ELF-1 (cell line): ENCODE measurements at regions not wholly inside any gene's neighbourhood (a gene's known extent, or its start where the extent isn't known, plus 50 kb on each side); places are given as distances from the start of the nearest gene placed in this dataset.
"Not testable (repeated sequence)": the region's sequence is repeated elsewhere in the genome, so short reads cannot be mapped to it uniquely, and the experiment has no call there.

ENCODE experiments used
- DNase-seq: peaks from one replicate; pipeline ENCODE4 v3.0.0-alpha.2; 2016; ENCODE audit warnings: low read depth, low spot score

GRCh38 chr10:28896791-28897409, 219.6 kb downstream of the BAMBI start:
- not testable (repeated sequence) for DNase-seq

DNA sequence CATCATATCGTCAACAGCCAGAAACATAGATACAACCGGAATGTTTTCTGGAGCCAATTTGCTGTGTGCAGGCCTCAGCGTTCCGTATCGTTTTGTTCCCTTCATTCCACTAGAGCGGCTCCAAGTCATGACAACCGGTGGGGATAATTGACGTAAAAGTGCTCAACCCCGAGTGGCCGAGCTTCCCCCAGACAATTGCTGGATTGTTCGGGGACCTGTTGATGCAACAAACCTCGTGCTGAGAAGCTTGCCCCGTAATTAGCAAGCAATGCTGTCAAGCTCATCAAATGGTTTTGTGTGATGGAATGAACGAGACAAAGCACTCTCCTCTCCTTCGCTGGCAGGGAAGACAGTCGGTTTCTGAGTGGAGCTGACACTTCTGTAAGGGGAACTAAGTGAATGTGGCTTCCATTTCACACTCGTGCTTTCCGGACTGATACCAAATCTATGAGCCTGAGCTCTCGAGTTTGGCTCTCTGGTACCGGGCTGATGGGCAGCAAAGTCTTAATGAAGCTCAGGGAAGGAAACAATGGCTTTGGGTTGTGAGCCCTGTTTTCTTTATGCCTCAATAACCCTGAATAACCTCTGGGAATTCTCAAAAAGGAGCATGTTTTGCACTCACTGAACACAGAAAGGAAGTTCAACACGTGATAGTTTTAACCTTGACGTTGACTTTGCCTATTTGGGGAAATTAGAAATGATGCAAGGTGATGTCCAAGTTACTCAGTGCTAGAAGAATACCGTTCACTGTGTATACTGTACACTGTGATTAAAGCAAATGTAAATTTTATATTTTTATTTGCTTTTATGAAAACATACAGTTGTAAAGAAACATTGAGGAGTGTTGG, 220.5 kb downstream of the BAMBI start:
- peak; percentile 51 for DNase-seq

DNA sequence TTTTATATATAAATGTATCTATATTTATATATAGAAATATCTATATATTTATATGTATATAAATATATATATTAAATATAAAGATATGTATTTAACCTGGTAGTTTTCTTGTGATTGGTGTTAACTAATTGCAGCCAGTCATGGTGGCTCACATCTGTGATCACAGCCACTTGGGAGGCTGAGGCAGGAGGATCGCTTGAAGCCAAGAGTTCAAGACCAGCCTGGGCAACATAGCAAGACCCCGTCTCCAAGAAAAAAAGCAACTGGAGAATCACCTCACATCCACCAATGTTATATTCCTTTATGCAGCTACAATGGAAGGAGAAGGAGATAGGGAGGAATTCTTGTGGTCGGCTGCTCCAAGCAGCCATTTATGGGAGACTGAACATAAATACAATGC, 224.9 kb downstream of the BAMBI start:
- no peak for DNase-seq

GRCh38 chr10:28903063-28903462, 225.7 kb downstream of the BAMBI start:
- DNase-seq = no peak

GRCh38 chr10:28903736-28904135, 226.4 kb downstream of the BAMBI start:
- no peak for DNase-seq

GRCh38 chr10:28905371-28905770, 228.1 kb downstream of the BAMBI start:
- no peak for DNase-seq

DNA sequence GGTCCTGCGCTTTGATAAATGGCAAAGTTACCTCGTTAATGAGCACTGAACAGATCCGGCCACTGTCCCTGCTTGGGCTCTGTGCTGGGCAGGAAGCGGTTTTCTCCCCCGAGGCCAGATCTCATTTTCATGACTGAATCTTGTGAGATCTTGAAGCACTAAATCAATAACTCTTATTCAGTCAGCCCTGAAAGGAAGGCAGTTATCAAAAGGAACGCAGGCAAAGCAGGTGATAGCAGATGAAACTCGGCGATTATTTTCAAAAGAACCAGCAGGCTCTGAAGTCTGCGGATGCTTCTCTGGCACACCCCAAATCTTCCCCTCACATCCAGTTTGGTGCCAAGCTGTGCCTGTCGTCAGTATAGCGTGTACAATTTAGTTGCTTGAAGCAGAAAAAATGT, 228.7 kb downstream of the BAMBI start:
- DNase-seq = no peak

DNA sequence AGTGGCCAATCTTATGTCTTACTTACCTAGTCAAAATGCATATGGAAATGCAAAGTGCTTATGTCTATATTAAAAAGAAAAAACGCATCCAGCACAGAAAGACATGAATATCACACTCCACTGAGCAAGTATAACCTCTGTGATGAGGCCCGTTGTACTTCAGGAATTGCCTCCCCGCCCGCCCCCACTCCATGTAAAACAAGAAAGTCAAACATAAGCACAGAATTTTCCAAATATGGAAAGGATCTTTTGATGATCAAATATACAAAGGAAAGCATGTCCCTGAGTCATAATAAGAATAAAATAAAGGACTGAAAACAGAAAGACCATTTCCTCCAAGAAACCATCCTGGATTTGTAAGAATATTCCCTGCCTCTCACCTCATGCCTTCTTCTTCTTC, 229.1 kb downstream of the BAMBI start:
- no peak for DNase-seq

DNA sequence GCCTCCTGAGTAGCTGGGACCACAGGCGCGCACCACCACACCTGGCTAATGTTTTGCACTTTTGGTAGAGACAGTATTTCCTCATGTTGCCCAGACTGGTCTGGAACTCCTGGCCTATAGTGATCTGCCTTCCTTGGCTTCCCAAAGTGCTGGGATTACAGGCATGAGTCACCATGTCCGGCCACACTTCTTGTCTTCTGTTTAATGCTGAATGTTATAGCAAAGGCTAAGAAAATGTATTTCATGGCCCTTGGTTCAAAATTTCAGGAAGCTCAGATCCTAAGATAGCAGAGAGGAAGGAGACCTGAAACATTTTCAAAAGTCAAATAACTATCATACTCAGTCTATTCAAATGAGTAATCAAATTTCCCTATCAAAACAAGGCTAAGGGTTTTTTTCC, 229.6 kb downstream of the BAMBI start:
- no peak for DNase-seq

DNA sequence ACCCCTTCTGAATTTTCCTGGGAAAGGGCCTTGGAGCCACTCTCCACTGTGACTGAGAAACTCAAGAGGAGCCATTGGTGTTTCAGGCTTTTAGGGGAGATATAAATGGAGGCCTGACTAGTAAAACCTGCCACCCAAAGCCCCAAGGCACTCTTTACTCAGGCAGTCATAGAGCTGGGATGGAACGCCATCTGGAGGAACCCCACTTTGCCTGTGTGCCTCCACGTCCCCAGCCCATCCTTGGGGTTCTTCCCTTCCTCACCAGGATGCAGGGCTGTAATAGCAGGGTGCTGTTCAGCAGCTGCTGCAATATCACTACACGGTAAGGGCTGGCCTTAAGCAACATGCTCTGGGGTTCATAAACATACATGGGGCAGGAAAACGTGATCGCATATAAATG, 232.6 kb downstream of the BAMBI start:
- DNase-seq = no peak

DNA sequence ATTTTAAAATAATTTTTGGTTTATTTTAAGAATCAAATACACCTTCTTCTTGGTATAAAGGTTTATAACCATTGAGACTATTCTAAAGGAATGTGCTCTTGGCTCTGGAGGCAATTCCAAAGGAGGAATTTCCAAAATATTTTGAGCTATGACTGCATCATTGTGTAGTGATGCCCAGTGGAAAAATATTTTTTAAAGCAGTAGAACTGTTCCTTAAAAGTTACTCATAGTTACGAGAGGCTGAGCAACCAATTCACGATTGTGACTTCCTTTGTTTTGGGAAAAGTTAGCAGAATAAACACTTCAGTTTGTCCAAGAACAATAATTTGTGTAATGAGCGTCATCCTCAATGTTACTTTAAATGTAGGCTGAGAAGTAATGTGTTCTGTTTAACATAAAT, 233.6 kb downstream of the BAMBI start:
- no peak for DNase-seq

DNA sequence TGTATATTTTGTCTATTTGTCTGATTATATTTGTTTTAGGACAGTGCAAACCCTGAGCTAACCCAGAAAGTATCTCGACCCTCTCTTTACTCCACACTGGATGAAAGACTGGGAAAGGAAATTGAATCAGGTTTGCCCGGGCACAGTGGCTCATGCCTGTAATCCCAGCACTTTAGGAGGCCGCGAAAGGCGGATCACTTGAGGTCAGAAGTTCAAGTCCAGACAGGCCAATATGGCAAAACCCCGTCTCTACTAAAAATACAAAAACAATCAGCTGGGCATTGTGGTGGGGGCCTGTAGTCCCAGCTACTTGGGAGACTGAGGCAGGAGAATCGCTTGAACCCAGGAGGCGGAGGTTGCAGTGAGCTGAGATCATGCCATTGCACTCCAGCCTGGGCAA, 234.2 kb downstream of the BAMBI start:
- DNase-seq = not testable (repeated sequence)

DNA sequence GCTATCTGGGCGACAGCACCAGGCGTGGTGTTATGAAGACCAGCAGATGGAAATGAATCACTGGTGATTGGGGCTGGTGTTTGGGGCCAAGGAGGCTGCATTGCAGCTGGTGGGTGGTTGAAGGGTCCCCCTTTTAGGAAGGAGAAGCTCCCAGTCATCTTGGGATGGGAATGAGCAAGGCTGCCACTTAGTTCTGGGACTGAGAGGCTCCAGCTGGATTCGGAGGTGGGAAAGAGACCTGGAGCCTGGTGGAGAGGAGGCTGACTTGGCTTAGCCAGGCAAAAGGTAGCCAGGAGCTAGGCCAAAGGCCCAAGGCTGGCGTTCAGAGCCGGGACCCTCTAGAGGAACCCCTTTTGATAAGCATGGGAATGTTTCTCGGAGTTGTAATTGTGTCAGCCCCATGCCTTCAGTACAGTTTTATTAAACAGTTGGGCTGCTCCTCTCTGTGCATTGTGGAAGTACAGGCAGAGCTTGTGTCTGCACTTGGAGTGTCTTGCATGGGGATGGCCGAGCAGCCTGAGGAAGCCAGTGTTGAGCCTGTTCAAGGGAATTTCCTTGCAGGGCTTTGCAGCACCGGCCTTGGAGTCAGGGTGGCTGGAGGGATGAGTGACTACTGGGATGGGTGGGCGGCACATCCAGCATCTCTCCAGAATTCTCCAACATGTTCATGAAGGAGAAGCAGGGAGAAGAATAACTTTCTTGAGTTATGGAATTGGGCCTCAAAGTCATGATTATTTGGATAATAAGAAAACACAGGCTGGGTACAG, 234.9 kb downstream of the BAMBI start:
- no peak for DNase-seq

- no peak for DNase-seq
Observed at GRCh38 chr10:28913436-28914237, 236.3 kb downstream of the BAMBI start.

DNA sequence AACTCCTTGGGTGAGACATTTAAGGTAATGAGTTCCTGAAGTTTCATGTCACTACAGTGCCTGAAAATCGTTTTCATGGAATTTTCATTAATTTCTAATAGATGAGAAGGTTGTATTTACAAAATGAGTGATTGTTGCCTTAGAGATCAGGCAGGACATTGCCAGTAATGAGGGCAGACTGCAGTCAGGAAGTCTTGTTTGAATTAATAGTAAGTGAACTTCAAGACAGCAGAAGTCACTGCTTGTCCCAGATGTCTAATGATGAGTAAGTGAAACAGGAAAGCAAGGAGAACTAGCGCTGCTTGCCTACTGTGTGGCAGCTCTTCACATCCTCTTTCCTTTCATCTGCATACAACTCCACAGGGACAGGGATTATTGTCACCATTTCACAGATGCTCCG, 237.4 kb downstream of the BAMBI start:
- DNase-seq = no peak

GRCh38 chr10:28915989-28916588, 238.8 kb downstream of the BAMBI start:
- DNase-seq = no peak

GRCh38 chr10:28920091-28920490, 242.8 kb downstream of the BAMBI start:
- no peak for DNase-seq

- DNase-seq = peak; percentile 23
Observed at GRCh38 chr10:28922127-28922526, 244.8 kb downstream of the BAMBI start.

DNA sequence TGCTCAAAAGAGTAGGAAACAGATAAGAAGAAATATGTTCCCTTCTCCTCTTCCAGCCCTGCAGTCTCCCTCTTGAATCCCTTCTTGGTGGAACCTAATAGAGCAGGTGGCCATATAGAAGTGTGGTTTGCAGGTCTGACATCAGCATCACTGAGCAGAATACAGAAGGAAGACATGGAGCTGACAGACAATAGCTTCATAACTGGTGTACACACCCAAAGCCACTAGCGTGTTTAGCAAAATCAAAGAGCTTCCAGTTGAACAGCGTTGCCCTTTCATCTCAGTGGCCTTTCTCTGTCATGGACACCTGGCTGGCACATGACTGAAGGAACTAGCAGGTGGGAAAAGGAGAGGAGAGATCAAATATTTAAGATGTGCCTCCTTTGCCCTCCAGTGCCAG, 245.5 kb downstream of the BAMBI start:
- no peak for DNase-seq

- peak; percentile 63 for DNase-seq
Observed at GRCh38 chr10:28924717-28925116, 247.4 kb downstream of the BAMBI start.

DNA sequence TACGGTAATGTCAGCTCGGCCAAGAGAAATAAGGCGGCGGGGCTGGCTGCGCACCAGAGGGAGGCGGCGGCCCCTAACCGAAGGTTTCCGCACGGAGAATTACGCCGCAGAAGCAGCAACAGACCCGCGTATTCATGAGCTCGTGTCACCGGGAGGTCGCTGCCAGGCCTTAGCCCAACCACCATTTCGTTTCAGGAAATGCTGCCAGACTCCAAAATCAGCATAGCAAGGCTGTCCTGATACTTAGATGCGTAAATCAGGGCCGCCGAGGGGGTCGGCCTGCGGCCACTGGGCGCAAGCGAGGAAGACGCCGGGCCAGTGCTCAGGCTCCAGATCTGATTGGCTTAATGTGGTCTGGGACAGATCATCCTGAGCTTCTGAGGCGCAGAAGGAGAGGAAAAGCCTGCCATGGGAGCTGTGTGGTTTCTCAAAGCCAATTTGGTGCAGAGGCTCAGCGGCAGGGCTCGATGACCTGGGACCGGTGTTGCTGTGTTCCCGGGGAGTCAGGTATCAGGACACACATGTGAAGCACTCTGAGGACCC, 247.9 kb downstream of the BAMBI start:
- DNase-seq = peak; percentile 94
